ENCODE measurements at regions not wholly inside any gene's neighbourhood (a gene's known extent, or its start where the extent isn't known, plus 50 kb on each side); places are given as distances from the start of the nearest gene placed in this dataset.
"Not testable (repeated sequence)": the region's sequence is repeated elsewhere in the genome, so short reads cannot be mapped to it uniquely, and the experiment has no call there.

GRCh38 chr15:69573278-69573677 lies 120.7 kb downstream of the RPLP1 start:
- not testable (repeated sequence) for DNase-seq (ENCODE audit: low read depth, low spot score); H3K27ac ChIP-seq

- no peak for DNase-seq (ENCODE audit: low read depth, low spot score)
- H3K27ac ChIP-seq: no peak overlapping the region
Observed at GRCh38 chr15:69573815-69574475, 121.3 kb downstream of the RPLP1 start.

GRCh38 chr15:69574506-69574905 lies 121.9 kb downstream of the RPLP1 start:
- DNase-seq (ENCODE audit: low read depth, low spot score): no peak
- no peak overlapping the region for H3K27ac ChIP-seq

- H3K27ac ChIP-seq: no peak overlapping the region
- DNase-seq (ENCODE audit: low read depth, low spot score): no peak
Observed at GRCh38 chr15:69575387-69575786, 122.8 kb downstream of the RPLP1 start.

- DNase-seq (ENCODE audit: low read depth, low spot score): no peak
- no peak overlapping the region for H3K27ac ChIP-seq
Observed at GRCh38 chr15:69576035-69576526, 123.5 kb downstream of the RPLP1 start.

- no peak for DNase-seq (ENCODE audit: low read depth, low spot score)
- no peak overlapping the region for H3K27ac ChIP-seq
Observed at GRCh38 chr15:69576948-69577351, 124.3 kb downstream of the RPLP1 start.

GRCh38 chr15:69577397-69577796 lies 124.8 kb downstream of the RPLP1 start:
- H3K27ac ChIP-seq: no peak overlapping the region
- DNase-seq (ENCODE audit: low read depth, low spot score): no peak

GRCh38 chr15:69578252-69578651 lies 125.6 kb downstream of the RPLP1 start:
- DNase-seq (ENCODE audit: low read depth, low spot score): no peak
- H3K27ac ChIP-seq: no peak overlapping the region

GRCh38 chr15:69578787-69579583 lies 126.4 kb downstream of the RPLP1 start:
- DNase-seq (ENCODE audit: low read depth, low spot score): no peak
- no peak overlapping the region for H3K27ac ChIP-seq

GRCh38 chr15:69579950-69580618 lies 127.5 kb downstream of the RPLP1 start:
- no peak for DNase-seq (ENCODE audit: low read depth, low spot score)
- no peak overlapping the region for H3K27ac ChIP-seq

- no peak for DNase-seq (ENCODE audit: low read depth, low spot score)
- H3K27ac ChIP-seq: no peak overlapping the region
Observed at GRCh38 chr15:69583626-69584025, 131.0 kb downstream of the RPLP1 start.

GRCh38 chr15:69585937-69586336 lies 133.3 kb downstream of the RPLP1 start:
- DNase-seq (ENCODE audit: low read depth, low spot score): no peak
- H3K27ac ChIP-seq: no peak overlapping the region

- H3K27ac ChIP-seq: no peak overlapping the region
- no peak for DNase-seq (ENCODE audit: low read depth, low spot score)
Observed at GRCh38 chr15:69586721-69587120, 134.1 kb downstream of the RPLP1 start.

GRCh38 chr15:69587723-69588426 lies 135.3 kb downstream of the RPLP1 start:
- H3K27ac ChIP-seq: no peak overlapping the region
- no peak for DNase-seq (ENCODE audit: low read depth, low spot score)

GRCh38 chr15:69590201-69590710 lies 137.6 kb downstream of the RPLP1 start:
- H3K27ac ChIP-seq: no peak overlapping the region
- no peak for DNase-seq (ENCODE audit: low read depth, low spot score)

- no peak overlapping the region for H3K27ac ChIP-seq
- DNase-seq (ENCODE audit: low read depth, low spot score): no peak
Observed at GRCh38 chr15:69590932-69591524, 138.4 kb downstream of the RPLP1 start.

GRCh38 chr15:69591905-69592508 lies 139.4 kb downstream of the RPLP1 start:
- DNase-seq (ENCODE audit: low read depth, low spot score): peak; percentile 77
- H3K27ac ChIP-seq: no peak overlapping the region

- no peak for DNase-seq (ENCODE audit: low read depth, low spot score)
- H3K27ac ChIP-seq: no peak overlapping the region
Observed at GRCh38 chr15:69592954-69593353, 140.3 kb downstream of the RPLP1 start.

- DNase-seq (ENCODE audit: low read depth, low spot score): no peak
- H3K27ac ChIP-seq: no peak overlapping the region
Observed at GRCh38 chr15:69593488-69593887, 140.9 kb downstream of the RPLP1 start.

All from epithelial cell of prostate (primary cell).